ENCODE measurements at regions not wholly inside any gene's neighbourhood (a gene's known extent, or its start where the extent isn't known, plus 50 kb on each side); places are given as distances from the start of the nearest gene placed in this dataset.
"Not testable (repeated sequence)": the region's sequence is repeated elsewhere in the genome, so short reads cannot be mapped to it uniquely, and the experiment has no call there.

DNA sequence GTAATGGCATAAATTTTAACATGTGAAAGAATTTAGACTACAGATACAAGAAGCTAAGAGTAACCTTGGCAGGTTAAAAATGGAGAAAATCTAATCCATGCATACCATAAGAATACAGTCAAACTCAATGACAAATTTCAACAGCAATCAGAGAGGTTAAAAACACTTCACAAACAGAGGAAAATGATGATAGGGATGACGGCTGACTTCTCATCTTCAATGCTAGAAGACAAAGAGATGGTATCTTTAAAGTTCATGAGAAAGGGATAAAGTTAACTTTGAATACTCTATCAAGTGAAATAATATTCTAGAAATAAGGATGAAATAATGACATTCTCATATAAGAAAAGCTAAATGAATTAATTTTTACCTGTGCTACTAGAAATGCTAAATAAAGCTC, 1130.2 kb upstream of the MIR17HG start:
- no peak for DNase-seq

DNA sequence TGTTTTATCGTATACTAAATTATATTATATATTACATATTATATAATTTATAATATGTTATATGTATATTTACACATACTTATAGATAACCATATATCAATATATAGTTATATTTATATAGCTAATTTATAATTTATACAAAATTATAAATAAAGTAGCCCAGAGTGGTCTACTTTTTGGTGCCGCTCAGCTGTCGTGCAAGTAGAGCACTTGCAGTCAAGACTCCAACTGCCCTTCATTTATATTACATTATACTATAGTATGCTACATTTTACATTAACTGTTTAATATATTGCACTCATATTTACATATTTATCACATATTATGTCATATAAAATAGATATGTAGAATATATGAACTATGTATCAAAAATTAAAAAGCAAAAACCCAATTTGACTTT, 1124.7 kb upstream of the MIR17HG start:
- no peak for DNase-seq

DNA sequence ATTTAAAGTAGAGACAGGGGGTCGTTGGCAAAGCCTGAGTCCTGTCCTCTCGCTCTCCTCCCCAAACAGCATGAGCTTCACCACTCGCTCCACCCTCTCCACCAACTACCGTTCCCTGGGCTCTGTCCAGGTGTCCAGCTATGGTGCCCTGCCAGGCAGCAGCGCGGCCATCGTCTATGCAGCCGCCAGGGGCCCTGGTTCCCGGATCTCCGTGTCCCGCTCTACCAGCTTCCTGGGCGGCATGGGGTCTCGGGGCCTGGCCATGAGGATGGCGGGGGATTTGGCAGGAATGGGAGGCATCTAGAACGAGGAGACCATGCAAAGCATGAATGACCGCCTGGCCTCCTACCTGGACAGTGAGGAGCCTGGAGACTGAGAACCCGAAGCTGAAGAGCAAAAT, 1117.2 kb upstream of the MIR17HG start:
- no peak for DNase-seq

DNA sequence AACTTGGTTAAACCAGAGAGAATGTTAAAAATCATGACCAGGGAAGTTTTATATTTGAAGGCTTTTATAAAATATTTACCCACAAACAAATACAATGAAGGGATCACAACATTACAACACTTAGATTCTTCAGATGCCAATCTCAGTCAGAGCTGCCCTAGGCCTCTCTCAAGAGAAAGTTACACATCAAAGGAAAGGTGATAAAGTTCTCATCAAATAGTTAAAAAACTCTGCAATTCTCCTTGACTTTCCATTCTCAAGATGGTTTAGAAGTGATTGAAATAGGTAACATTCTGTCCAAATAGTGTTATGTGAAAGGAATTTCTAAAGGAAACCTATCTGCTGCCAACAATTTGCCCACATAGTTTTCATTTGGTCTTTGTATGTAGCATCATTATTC, 1115.2 kb upstream of the MIR17HG start:
- no peak for DNase-seq

DNA sequence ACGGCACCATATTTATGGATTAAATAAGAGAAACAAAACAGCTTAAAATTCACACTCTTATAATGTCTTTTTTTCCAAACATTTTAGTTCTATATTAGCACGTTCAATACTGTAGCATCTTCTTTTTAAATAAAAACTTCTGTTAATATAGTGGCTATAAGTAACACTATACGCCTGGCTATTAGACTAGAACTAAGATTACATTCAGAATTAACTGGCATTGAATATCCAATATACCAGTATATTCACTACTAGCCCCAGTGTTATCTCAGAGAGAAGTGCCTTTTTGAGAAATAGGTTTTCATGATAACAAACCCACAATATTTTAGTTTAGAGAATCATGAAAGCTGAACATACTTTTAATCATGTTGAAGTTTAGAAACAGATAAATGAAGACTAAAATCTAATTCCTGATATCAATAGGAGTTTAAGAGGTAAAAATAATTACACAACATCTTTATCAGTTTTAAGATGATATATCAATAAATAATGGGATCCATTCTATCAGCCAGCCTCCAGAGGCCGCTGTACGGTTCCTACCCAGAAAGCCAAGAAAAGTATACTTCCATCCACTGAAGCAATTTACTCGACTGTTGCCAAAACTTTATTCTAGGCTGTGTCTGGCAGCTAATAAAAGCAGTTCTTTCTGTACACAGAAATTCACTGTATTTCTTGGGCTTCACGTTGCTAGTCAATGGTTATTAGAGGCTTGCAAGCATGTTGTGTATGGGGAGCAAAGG, 1113.4 kb upstream of the MIR17HG start:
- DNase-seq: no peak

DNA sequence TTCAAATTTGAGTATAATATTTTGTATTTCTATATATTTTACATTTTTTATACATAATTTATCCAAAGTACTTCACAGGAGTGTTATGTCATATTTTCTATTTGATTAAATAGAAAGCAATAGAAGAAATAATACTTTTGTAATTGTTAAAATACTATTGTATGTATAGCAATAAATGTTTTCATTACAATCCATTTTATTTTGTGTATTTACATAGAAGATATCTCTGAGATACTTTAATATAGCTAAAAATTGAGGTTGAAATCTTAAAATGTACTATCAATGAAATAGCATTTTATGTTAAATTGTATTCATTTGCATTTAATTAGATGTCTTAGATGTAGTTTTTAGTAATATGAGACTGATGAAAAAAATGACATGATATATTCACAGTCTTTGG, 1109.6 kb upstream of the MIR17HG start:
- no peak for DNase-seq

DNA sequence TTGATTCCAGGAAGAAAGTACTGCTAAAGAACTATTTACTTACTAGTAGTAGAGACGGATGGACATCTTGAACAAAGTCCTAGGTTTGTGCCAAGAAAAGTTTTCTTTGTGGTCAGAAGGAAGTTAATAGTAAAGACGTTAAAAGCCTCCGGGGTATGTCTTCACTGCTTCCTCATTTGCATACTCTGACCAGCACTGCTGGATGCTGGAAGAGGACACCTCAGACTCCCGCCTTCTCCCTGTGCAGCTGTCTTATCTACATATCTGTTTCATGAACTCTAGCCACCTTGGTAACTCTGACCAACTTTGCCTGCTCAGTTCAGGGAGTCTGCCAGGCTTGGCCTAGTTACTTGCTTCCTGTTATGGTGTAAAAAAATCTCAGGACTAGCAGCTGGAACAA, 1109.1 kb upstream of the MIR17HG start:
- no peak for DNase-seq

DNA sequence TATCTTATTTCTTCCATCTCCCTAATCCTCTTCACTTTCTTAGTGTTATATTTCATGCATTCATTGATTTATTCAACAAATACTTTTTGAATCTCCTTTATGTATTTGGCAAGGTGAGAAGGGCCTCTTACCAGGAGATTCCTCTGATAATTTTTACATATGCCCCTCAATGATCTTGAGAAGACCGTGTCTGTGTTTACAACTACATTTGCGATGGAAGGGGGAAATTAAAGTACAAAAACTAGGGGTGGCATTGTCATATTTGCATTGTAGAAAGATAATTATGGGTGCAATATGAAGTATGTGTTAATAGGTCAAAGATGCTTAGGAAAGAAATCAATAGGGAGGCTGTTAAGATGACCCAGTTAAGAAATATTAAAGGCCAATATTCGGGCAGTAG, 1108.4 kb upstream of the MIR17HG start:
- DNase-seq: no peak

DNA sequence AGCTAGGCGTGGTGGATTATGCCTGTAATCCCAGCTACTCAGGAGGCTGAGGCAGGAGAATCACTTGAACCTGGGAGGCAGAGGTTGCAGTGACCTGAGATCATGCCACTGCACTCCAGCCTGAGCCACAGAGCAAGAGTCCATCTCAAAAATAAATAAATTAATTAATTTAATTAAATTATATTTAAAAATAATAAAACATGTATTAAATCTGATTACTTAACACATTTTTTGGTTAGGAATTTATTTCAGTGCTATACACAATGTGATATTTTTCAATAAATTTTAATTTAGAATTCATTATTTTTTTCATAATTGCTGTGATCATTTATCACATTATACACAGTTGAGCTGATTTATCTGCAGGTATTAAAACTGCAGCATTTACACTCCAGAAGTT, 1101.5 kb upstream of the MIR17HG start:
- no peak for DNase-seq

DNA sequence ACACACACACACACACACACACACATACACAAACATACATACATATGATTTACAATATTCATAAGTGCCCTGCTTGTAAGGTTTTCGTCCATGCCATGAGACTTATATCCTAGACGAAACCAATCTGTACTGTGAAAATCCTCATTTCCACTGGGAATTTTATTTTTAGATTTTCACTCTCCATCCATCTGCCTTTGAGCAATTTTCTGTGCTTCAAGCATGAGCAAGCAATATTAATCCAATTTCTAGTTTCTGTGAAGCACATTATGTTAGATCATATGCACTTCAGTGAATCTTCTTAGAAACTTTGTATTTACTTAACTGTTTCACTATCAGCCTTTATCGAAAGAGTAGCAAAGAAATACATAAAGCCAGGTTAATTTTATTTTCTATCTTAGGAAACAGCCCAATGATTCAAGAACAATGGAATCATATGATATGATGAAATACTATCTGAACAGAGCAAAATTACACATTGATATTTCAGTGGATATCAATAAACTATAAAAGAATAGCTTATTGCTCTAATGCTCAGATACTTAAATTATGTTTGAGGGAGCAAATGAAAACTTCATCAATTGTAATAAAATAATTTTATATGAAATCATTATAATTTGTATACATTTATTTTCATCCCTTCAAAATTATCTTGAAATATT, 1100.7 kb upstream of the MIR17HG start:
- no peak for DNase-seq

DNA sequence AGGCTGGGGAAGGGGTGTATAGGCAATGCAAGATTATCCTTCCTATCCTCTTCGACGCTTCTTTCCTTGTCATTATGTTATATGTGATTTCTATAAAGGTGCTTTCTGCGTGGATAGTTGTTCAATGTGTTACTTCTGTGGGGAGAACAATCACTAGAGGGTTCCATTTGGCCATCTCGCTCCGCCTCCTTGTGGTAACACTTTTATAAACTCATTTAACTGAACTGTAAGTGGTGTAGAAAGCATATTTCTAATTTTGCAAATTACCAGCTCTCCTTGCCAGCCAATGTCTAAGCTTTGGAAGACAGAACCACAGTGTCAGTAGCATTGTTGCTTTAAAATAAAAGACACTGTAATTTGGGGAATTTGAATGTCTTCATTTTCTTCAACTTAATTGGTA, 1093.7 kb upstream of the MIR17HG start:
- DNase-seq: no peak

DNA sequence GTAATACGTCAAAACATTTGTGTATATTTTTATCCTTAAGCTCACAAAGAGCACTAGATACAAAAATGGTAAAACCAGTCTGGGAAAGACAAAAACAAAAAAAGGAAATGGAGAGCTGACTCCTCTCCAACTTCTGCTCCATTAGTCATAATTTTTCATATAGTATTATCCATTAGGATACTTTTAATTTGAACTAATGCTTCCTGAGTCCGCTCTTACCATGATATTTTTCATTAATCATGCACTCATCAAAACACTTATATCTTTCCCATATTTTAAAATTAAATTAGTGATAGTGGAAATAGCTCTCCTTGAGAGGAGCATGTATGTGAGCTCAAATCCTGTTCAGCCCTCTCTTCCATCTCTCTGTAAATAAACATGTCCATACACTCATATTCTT, 1093.0 kb upstream of the MIR17HG start:
- DNase-seq: no peak

DNA sequence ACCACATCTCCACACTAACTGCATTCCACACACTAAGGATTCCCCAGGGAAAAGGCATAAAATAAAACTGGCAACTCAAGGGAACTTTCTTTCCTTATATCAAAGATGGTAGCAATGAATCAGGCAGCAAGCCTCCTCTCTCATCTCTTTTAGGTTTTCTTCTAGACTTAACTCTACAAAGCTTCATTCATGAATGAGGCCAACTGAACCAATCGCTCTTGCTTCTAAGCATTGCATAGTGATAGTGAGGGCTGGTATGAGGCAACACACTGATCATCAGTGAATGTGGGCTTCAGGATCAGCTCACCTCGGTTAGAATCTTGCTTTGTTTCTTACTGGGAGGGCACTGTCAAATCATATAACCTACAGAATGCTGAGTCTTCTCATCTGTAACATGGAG, 1090.7 kb upstream of the MIR17HG start:
- DNase-seq: no peak

DNA sequence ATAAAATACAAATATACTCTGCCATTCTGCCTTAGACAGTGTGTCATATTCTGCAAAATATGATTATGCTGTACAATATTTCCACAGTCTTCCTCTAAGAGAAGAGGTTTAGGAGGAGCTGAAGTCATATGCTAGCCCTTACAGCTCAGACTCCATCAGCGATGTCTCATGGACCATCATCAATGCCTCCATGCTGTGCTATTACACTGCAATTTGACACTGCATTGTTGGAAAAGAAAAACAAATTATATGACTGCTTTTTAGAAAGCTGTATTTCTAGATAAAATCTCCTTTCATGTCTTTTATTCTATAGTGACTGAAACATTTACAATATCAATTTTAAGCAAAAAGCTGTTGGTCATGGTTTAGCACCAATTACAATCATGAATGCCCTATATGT, 1089.4 kb upstream of the MIR17HG start:
- no peak for DNase-seq

DNA sequence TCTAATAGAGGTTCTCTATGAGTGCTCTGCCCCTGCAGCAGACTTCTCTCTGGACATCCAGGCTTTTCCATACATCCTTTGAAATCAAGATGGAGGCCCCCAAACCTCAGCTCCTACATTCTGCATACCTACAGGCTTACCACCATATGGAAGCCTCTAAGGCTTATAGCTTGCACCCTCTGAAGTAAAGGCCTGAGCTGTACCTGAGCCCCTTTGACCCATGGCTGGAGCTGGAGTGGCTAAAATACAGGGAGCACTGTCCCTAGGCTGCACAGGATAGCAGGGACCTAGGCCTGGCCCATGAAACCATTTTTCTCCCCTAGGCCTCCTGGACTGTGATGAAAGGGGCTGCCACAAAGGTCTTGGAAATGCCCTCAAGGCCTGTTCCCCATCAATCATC, 1086.1 kb upstream of the MIR17HG start:
- DNase-seq: no peak

DNA sequence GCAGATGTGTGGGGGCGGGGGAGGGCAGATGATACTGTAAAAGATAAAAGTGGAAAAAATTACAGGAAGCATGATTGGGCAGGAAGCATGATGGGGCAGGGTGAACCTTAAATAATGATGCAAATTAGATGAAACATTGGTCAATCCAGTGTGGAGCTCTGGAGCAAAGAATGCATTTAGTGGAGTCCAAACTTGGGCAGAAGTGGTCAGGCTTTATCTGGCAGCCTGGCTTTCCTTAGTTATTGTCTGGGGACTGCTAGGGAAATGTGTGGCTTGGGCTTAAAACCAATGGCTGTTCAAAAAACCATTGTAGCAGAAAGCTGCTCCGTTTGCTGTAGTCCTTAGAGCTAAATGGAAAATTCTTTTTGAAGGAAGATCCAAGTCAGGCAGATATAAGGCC, 1077.3 kb upstream of the MIR17HG start:
- DNase-seq: no peak

DNA sequence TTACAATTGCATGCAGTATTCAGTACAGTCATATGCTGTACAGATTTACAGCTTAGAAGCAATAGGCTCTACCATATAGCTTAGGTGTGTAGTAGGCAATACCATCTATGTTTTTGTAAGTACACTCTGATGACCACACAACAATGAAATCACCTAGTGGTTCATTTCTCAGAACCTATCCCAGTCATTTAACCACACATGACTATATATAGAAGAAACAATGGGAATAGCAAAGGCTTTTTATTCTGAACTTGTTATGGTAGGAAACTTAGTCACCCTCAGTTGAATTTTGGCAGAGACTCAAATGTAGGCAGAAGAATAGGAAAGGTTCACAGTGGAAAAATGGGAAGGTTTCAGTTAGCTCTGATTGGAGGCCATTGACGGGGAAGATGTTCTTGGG, 1075.1 kb upstream of the MIR17HG start:
- DNase-seq: no peak

DNA sequence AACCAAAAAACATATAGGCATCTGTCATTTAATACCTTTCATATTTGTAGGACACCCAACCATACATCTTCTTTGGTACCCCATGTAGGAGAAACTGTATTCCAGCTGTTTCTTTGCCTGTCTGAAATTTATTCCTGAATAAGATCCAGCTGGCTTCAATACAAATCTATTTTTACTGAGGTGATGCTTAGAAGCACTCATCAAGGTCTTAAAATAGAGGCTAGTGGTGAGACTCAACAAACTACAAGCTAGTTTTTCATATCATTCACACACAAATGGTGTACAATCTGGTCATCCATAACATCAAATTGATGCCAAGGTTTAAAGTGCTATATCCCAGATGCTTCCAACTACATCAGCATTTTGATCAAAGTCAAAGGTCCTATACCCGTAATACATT, 1071.3 kb upstream of the MIR17HG start:
- DNase-seq: no peak

DNA sequence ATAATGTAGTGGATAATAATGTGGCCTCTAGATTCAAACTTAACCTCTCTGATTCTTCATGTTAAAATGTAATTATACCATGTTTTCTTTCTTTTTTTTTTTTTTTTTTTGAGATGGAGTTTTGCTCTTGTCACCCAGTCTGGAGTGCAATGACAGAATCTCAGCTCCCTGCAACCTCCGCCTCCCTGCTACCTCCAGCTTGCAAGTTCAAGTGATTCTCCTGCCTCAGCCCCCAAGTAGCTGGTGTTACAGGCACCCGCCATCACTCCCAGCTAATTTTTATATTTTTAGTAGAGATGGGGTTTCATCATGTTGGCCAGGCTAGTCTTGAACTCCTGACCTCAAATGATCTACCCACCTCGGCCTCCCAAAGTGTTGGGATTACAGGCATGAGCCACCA, 1069.3 kb upstream of the MIR17HG start:
- DNase-seq: not testable (repeated sequence)

DNA sequence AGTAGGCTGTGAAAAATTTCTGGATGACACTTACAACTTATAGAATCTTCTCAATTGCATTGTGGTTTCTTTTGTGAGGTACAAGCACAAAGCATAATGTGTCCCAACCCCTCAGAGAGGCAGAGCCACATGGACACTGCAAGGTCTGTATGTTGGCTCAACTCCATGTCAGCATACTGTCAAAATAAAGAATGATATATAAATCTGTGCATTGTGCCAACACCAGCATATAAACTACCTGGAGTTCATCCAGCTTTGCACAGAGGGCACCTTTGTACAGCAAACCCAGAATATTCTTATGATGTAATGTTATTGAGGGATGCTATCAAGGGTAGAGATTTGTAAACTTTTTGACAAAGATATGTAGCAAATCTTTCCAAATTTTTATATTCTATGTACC, 1065.8 kb upstream of the MIR17HG start:
- no peak for DNase-seq

DNA sequence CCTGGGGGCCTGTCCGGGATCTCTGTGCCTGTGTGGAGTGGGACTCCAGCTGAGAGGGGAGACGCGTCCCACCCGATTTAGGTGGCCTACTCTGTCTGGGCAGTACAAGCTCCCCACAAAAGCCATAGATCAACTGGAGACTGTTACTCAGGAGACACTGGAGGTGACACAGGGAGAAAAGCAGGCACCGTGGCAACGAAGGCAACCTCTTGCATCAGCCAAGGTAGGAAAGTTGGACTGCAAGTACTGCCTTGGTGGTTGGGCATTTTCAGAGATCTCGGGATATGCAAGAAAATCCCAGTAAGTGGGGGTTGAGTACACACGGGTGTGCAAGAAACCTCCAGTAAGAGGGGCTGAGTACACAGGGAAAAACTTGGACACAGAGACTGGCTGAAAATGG, 1060.0 kb upstream of the MIR17HG start:
- no peak for DNase-seq

DNA sequence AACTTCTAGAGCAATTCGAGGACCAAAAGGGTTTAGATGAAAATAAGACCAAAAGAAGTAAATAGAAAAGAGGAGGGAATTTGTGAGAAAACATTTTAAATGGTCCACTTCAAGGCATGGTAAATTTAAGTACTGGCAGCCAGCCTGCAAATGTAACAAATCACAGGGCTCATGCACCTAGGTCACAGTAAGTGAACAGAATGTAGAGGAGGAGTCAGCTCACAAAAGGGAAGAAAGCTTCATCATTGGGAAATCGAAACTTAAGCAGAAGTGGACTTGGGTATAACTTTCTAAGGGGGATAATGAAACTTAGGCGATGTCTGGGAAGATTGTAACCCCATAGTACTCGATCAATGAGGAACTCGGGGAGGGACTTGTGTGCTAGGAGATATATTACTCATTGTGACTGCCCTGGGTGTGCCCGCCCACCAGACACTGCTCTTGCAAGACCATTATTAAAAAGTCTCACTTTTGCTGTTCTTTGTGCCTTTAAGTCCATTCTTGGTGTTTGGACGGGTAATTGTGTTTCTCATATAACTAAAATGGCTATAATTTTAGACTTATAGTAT, 1053.6 kb upstream of the MIR17HG start:
- no peak for DNase-seq

DNA sequence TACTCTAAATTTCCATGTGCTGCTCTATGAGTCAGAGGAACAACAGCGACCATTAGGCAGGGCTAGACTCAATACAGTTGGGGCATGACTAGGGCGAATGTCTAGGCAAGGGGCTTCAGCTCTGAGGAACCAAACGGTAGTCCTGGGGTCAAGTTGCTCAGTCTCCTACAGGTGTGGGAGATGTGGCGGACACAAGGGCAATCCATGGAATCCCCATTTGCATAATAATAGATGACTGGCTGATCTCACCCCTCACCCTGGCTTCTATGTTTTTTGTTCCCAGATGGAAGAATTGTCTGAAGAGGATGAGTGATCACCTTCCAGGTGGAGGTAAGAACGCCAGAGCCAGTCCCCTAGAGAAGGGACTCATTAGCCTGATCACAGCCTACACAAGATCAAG, 1048.2 kb upstream of the MIR17HG start:
- DNase-seq: no peak

Data from hypothalamus (tissue), 51 donors.